ENCODE measurements at regions not wholly inside any gene's neighbourhood (a gene's known extent, or its start where the extent isn't known, plus 50 kb on each side); places are given as distances from the start of the nearest gene placed in this dataset.

DNA sequence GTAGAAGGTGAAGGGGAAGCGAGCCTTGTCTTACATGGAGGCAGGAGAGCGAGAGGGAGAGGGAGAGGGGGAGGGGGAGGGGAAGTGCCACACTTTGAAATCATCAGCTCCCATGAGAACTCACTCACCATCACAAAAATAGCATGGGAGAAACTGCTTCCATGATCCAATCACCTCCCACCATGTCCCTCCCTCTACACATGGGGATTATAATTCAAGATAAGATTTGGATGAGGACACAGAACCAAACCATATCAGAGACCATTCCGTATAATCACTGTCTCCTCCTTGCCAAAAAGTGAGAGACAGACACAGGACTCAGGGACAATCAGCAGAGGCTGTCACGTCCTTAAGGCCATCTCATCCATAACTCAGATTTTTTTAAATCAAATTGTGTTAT, 187.7 kb upstream of the TAS2R1 start:
- no peak overlapping the region for H3K27ac ChIP-seq (ENCODE audit: low read depth in 1 of 2, low read length in 2 of 2)
- no peak overlapping the region for H3K9ac ChIP-seq (ENCODE audit: low read depth in 1 of 2, low read length in 2 of 2)
- no peaks in the 10 kb centered on the region for H3K9me3 ChIP-seq (ENCODE audit: control insufficient read depth in 4 of 4, low read length in 3 of 4)
- DNase-seq (ENCODE audit: low spot score) = no peak
- no peaks in the 10 kb centered on the region for H3K4me1 ChIP-seq (ENCODE audit: control insufficient read depth in 4 of 4, insufficient read depth in 4 of 4, low read length in 3 of 4)
- 55% methylated on average over 4 of the region's 4 CpGs for WGBS
- no peaks in the 10 kb centered on the region for H3K27me3 ChIP-seq (ENCODE audit: control insufficient read depth in 4 of 4, insufficient read depth in 4 of 4, low read length in 3 of 4)
- no peaks in the 10 kb centered on the region for H3K36me3 ChIP-seq (ENCODE audit: control insufficient read depth in 4 of 4, insufficient read depth in 3 of 4, low read depth in 1 of 4, low read length in 3 of 4)
- no peak overlapping the region for H3K4me3 ChIP-seq (ENCODE audit: low read depth in 1 of 3, low read length in 3 of 3)
- TF ChIP-seq HNF4G (IDR thresholded peaks at IDR 0.05) = no peak
- TF ChIP-seq JUND (IDR thresholded peaks at IDR 0.05) = no peak
- TF ChIP-seq FOXA2 (IDR thresholded peaks at IDR 0.05) = no peak
- TF ChIP-seq, protein P1, sequence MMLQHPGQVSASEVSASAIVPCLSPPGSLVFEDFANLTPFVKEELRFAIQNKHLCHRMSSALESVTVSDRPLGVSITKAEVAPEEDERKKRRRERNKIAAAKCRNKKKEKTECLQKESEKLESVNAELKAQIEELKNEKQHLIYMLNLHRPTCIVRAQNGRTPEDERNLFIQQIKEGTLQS (IDR thresholded peaks at IDR 0.05) = no peak
- TF ChIP-seq, protein P2, sequence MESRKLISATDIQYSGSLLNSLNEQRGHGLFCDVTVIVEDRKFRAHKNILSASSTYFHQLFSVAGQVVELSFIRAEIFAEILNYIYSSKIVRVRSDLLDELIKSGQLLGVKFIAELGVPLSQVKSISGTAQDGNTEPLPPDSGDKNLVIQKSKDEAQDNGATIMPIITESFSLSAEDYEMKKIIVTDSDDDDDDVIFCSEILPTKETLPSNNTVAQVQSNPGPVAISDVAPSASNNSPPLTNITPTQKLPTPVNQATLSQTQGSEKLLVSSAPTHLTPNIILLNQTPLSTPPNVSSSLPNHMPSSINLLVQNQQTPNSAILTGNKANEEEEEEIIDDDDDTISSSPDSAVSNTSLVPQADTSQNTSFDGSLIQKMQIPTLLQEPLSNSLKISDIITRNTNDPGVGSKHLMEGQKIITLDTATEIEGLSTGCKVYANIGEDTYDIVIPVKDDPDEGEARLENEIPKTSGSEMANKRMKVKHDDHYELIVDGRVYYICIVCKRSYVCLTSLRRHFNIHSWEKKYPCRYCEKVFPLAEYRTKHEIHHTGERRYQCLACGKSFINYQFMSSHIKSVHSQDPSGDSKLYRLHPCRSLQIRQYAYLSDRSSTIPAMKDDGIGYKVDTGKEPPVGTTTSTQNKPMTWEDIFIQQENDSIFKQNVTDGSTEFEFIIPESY (IDR thresholded peaks at IDR 0.05) = no peak
- no peak for TF ChIP-seq HNF4A (conservative IDR thresholded peaks at IDR 0.05)
- TF ChIP-seq TAF1 (conservative IDR thresholded peaks at IDR 0.05) = no peak

DNA sequence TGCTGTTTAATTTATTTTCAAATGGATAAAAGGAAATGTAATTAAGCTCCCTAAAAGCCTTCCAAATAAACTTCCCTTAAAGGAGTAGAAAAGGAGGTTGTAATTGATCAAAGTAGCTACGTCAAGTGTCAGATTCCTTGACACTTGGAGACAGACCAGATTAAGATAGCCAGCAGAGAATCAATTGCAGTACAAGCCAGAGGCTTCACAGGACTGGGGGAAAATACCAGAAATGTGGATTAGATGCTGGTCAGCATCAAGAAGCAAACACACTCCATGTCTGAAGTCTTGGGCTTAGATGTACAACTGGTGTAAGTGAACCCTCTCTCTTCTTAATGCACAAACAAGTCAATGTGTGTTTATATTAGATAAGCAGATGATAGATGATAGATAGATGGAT, 184.9 kb upstream of the TAS2R1 start:
- 35% methylated on average over 1 of the region's 1 CpG for WGBS
- TF ChIP-seq, protein P3, sequence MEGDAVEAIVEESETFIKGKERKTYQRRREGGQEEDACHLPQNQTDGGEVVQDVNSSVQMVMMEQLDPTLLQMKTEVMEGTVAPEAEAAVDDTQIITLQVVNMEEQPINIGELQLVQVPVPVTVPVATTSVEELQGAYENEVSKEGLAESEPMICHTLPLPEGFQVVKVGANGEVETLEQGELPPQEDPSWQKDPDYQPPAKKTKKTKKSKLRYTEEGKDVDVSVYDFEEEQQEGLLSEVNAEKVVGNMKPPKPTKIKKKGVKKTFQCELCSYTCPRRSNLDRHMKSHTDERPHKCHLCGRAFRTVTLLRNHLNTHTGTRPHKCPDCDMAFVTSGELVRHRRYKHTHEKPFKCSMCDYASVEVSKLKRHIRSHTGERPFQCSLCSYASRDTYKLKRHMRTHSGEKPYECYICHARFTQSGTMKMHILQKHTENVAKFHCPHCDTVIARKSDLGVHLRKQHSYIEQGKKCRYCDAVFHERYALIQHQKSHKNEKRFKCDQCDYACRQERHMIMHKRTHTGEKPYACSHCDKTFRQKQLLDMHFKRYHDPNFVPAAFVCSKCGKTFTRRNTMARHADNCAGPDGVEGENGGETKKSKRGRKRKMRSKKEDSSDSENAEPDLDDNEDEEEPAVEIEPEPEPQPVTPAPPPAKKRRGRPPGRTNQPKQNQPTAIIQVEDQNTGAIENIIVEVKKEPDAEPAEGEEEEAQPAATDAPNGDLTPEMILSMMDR (IDR thresholded peaks at IDR 0.05; ENCODE audit: low read depth, low read length, missing input control) = no peak
- TF ChIP-seq, protein P4, sequence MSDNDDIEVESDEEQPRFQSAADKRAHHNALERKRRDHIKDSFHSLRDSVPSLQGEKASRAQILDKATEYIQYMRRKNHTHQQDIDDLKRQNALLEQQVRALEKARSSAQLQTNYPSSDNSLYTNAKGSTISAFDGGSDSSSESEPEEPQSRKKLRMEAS (IDR thresholded peaks at IDR 0.05) = no peak
- TF ChIP-seq JUND (IDR thresholded peaks at IDR 0.05) (no peak), NR2F2 (IDR thresholded peaks at IDR 0.05) (no peak), TAF1 (conservative IDR thresholded peaks at IDR 0.05) (no peak), EGR1 (IDR thresholded peaks at IDR 0.05; ENCODE audit: low read depth in 2 of 2) (no peak), HNF4A (conservative IDR thresholded peaks at IDR 0.05) (no peak), RAD21 (IDR thresholded peaks at IDR 0.05) (no peak), YY1 (IDR thresholded peaks at IDR 0.05) (no peak), HNF4G (IDR thresholded peaks at IDR 0.05) (no peak), FOXA1 (IDR thresholded peaks at IDR 0.05) (no peak), RXRA (IDR thresholded peaks at IDR 0.05) (no peak), FOXA2 (IDR thresholded peaks at IDR 0.05) (no peak), GABPA (IDR thresholded peaks at IDR 0.05 in 1 of 2, conservative IDR thresholded peaks at IDR 0.05 in 1 of 2) (no peak), SP1 (IDR thresholded peaks at IDR 0.05) (no peak)
- TF ChIP-seq, protein P5, sequence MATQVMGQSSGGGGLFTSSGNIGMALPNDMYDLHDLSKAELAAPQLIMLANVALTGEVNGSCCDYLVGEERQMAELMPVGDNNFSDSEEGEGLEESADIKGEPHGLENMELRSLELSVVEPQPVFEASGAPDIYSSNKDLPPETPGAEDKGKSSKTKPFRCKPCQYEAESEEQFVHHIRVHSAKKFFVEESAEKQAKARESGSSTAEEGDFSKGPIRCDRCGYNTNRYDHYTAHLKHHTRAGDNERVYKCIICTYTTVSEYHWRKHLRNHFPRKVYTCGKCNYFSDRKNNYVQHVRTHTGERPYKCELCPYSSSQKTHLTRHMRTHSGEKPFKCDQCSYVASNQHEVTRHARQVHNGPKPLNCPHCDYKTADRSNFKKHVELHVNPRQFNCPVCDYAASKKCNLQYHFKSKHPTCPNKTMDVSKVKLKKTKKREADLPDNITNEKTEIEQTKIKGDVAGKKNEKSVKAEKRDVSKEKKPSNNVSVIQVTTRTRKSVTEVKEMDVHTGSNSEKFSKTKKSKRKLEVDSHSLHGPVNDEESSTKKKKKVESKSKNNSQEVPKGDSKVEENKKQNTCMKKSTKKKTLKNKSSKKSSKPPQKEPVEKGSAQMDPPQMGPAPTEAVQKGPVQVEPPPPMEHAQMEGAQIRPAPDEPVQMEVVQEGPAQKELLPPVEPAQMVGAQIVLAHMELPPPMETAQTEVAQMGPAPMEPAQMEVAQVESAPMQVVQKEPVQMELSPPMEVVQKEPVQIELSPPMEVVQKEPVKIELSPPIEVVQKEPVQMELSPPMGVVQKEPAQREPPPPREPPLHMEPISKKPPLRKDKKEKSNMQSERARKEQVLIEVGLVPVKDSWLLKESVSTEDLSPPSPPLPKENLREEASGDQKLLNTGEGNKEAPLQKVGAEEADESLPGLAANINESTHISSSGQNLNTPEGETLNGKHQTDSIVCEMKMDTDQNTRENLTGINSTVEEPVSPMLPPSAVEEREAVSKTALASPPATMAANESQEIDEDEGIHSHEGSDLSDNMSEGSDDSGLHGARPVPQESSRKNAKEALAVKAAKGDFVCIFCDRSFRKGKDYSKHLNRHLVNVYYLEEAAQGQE (IDR thresholded peaks at IDR 0.05) = no peak
- TF ChIP-seq, protein P1 (IDR thresholded peaks at IDR 0.05) = no peak
- TF ChIP-seq, protein P2 (IDR thresholded peaks at IDR 0.05) = no peak
- no peaks in the 10 kb centered on the region for H3K36me3 ChIP-seq (ENCODE audit: control insufficient read depth in 4 of 4, insufficient read depth in 3 of 4, low read depth in 1 of 4, low read length in 3 of 4)

More for the DNA sequence above, 184.9 kb upstream of the TAS2R1 start:
- Histone ChIP-seq H3K4me1 (ENCODE audit: control insufficient read depth in 4 of 4, insufficient read depth in 4 of 4, low read length in 3 of 4) (no peaks in the 10 kb centered on the region), H3K27ac (ENCODE audit: low read depth in 1 of 2, low read length in 2 of 2) (no peak overlapping the region), H3K9ac (ENCODE audit: low read depth in 1 of 2, low read length in 2 of 2) (no peak overlapping the region), H3K4me3 (ENCODE audit: low read depth in 1 of 3, low read length in 3 of 3) (no peak overlapping the region), H3K27me3 (ENCODE audit: control insufficient read depth in 4 of 4, insufficient read depth in 4 of 4, low read length in 3 of 4) (no peaks in the 10 kb centered on the region), H3K9me3 (ENCODE audit: control insufficient read depth in 4 of 4, low read length in 3 of 4) (no peaks in the 10 kb centered on the region)
- no peak for DNase-seq (ENCODE audit: low spot score)
